HCT116 (cell line): ENCODE measurements at regions not wholly inside any gene's neighbourhood (a gene's known extent, or its start where the extent isn't known, plus 50 kb on each side); places are given as distances from the start of the nearest gene placed in this dataset.

Experiments used
- ATF3 ChIP-seq: IDR thresholded peaks from 2 replicates; pipeline ENCODE4 v1.6.1; 2012
- CEBPB ChIP-seq: IDR thresholded peaks from 2 replicates; pipeline ENCODE4 v1.6.1; 2012; ENCODE audit warnings: low read depth
- CTCF ChIP-seq, 3 experiments: fragments of 200-600 bp in 1 of 3; sonication (generic) in 1 of 3; IDR thresholded peaks in 2 of 3; conservative IDR thresholded peaks in 1 of 3; 2 replicates each; pipeline ENCODE4 v1.5.1; 2012 to 2017; ENCODE audit warnings: low read depth in 2 of 3, low read length in 2 of 3, antibody characterized with exemption in 1 of 3, borderline replicate concordance in 1 of 3, control low read depth in 1 of 3, mild to moderate bottlenecking in 1 of 3, mixed read lengths in 1 of 3, mixed run types in 1 of 3, moderate library complexity in 1 of 3; ENCODE audit not compliant: insufficient read depth in 1 of 3
- EZH2 ChIP-seq: fragments of 200-600 bp; sonication (generic); IDR thresholded peaks from 2 replicates; pipeline ENCODE4 v1.6.1; 2017; ENCODE audit warnings: antibody characterized with exemption, mixed run types
- EZH2phosphoT487 ChIP-seq: fragments of 200-600 bp; IDR thresholded peaks from 2 replicates; pipeline ENCODE4 v1.6.1; 2018; ENCODE audit warnings: antibody characterized with exemption, borderline replicate concordance
- POLR2A ChIP-seq: IDR thresholded peaks from 2 replicates; pipeline ENCODE4 v1.7.0; 2011; ENCODE audit warnings: borderline replicate concordance; ENCODE audit not compliant: insufficient read depth, insufficient read length; ENCODE audit errors: extremely low read depth
- POLR2AphosphoS5 ChIP-seq: IDR thresholded peaks from 2 replicates; pipeline ENCODE4 v1.6.1; 2011; ENCODE audit warnings: mild to moderate bottlenecking, low read depth, low read length, moderate library complexity
- RAD21 ChIP-seq: IDR thresholded peaks from 2 replicates; pipeline ENCODE4 v1.6.1; 2012; ENCODE audit warnings: low read depth, mild to moderate bottlenecking
- REST ChIP-seq: IDR thresholded peaks from 2 replicates; pipeline ENCODE4 v1.6.1; 2012; ENCODE audit warnings: low read depth
- SIN3A ChIP-seq: IDR thresholded peaks from 2 replicates; pipeline ENCODE4 v1.6.1; 2012; ENCODE audit warnings: low read depth
- SP1 ChIP-seq: IDR thresholded peaks from 2 replicates; pipeline ENCODE4 v1.6.1; 2012; ENCODE audit warnings: low read depth
- SRF ChIP-seq: IDR thresholded peaks from 2 replicates; pipeline ENCODE4 v1.6.1; 2012; ENCODE audit warnings: low read depth
- TCF7L2 ChIP-seq: IDR thresholded peaks from 2 replicates; pipeline ENCODE4 v1.7.0; 2011; ENCODE audit warnings: borderline replicate concordance, inconsistent platforms; ENCODE audit not compliant: insufficient read depth, insufficient read length; ENCODE audit errors: extremely low read depth
- ZNF274 ChIP-seq: fragments of 200-500 bp; sonication (Bioruptor generic); IDR thresholded peaks from 2 replicates; pipeline ENCODE4 v1.6.1; 2014; ENCODE audit warnings: mild to moderate bottlenecking, low read depth, low read length, inconsistent platforms

- TF ChIP-seq ZNF274, result no peak
- no peak for TF ChIP-seq CTCF (IDR thresholded peaks at IDR 0.05 in 2 of 3, conservative IDR thresholded peaks at IDR 0.05 in 1 of 3; ENCODE audit: borderline replicate concordance in 1 of 3, insufficient read depth in 1 of 3, low read depth in 2 of 3, low read length in 2 of 3)
- TF ChIP-seq EZH2, result no peak
- no peak for TF ChIP-seq EZH2phosphoT487
- no peak for TF ChIP-seq TCF7L2
- no peak for TF ChIP-seq RAD21
- TF ChIP-seq SP1, result no peak
- TF ChIP-seq CEBPB, result no peak
- no peak for TF ChIP-seq POLR2AphosphoS5
- no peak for TF ChIP-seq POLR2A
- no peak for TF ChIP-seq ATF3
- TF ChIP-seq SRF, result no peak
- TF ChIP-seq REST, result no peak
- TF ChIP-seq SIN3A, result no peak
These were observed 52.5 kb upstream of the KCNA3 start for GRCh38 chr1:110727246-110727645.
